Immature natural killer cell (primary cell): ENCODE measurements at regions not wholly inside any gene's neighbourhood (a gene's known extent, or its start where the extent isn't known, plus 50 kb on each side); places are given as distances from the start of the nearest gene placed in this dataset.

ENCODE experiments used
- DNase-seq, 3 donors: peaks; one replicate each; pipeline ENCODE4 v3.0.0; 2022; ENCODE audit warnings: mixed read lengths in 1 of 3
- H3K27ac Mint-ChIP-seq, 6 donors: one replicate each; pipeline ENCODE4 v1.8.0; 2020; ENCODE audit warnings: mixed read lengths in 6 of 6, mild to moderate bottlenecking in 5 of 6, inconsistent platforms in 4 of 6, moderate library complexity in 3 of 6
- H3K27me3 Mint-ChIP-seq, 3 donors: one replicate each; pipeline ENCODE4 v1.8.0; 2020 to 2021; ENCODE audit warnings: low read depth in 3 of 3, mild to moderate bottlenecking in 3 of 3, mixed read lengths in 3 of 3, moderate library complexity in 3 of 3, inconsistent platforms in 1 of 3
- H3K36me3 Mint-ChIP-seq, 3 donors: one replicate each; pipeline ENCODE4 v1.8.0; 2020; ENCODE audit warnings: mixed read lengths in 3 of 3, inconsistent platforms in 2 of 3, mild to moderate bottlenecking in 2 of 3
- H3K4me1 Mint-ChIP-seq, 2 donors: one replicate each; pipeline ENCODE4 v1.8.0; 2020; ENCODE audit warnings: inconsistent platforms in 2 of 2, mild to moderate bottlenecking in 2 of 2, mixed read lengths in 2 of 2, moderate library complexity in 1 of 2
- H3K4me3 Mint-ChIP-seq, 5 donors: one replicate each; pipeline ENCODE4 v1.8.0; 2020; ENCODE audit warnings: mild to moderate bottlenecking in 5 of 5, mixed read lengths in 5 of 5, inconsistent platforms in 3 of 5, moderate library complexity in 3 of 5
- H3K9me3 Mint-ChIP-seq, 6 donors: one replicate each; pipeline ENCODE4 v1.8.0; 2020; ENCODE audit warnings: mild to moderate bottlenecking in 6 of 6, mixed read lengths in 6 of 6, inconsistent platforms in 4 of 6, moderate library complexity in 3 of 6

- no peak overlapping the region for H3K27ac Mint-ChIP-seq
- H3K36me3 Mint-ChIP-seq, result no peaks in the 10 kb centered on the region
- peaks cover 0 to 2% (median 0%) of the 10 kb centered on the region in 6 donors for H3K9me3 Mint-ChIP-seq
- H3K4me3 Mint-ChIP-seq, result no peak overlapping the region
- peaks cover 0 to 2% (median 0%) of the 10 kb centered on the region in 3 donors for H3K27me3 Mint-ChIP-seq
- no peak for DNase-seq
- H3K4me1 Mint-ChIP-seq, result no peaks in the 10 kb centered on the region
These were observed 59.8 kb upstream of the SOX1 start for GRCh38 chr13:112007191-112007590.

GRCh38 chr13:112010714-112011113 is 56.2 kb upstream of the SOX1 start:
- H3K27me3 Mint-ChIP-seq, result peaks cover 0 to 2% (median 0%) of the 10 kb centered on the region in 3 donors
- peaks cover 0 to 2% (median 0%) of the 10 kb centered on the region in 6 donors for H3K9me3 Mint-ChIP-seq
- no peak overlapping the region for H3K4me3 Mint-ChIP-seq
- no peak for DNase-seq
- no peaks in the 10 kb centered on the region for H3K4me1 Mint-ChIP-seq
- no peak overlapping the region for H3K27ac Mint-ChIP-seq
- H3K36me3 Mint-ChIP-seq, result no peaks in the 10 kb centered on the region

- Mint-ChIP-seq H3K27ac (no peak overlapping the region), H3K27me3 (peaks cover 0 to under 1% (median 0%) of the 10 kb centered on the region in 3 donors), H3K36me3 (no peaks in the 10 kb centered on the region), H3K4me3 (no peak overlapping the region), H3K4me1 (no peaks in the 10 kb centered on the region), H3K9me3 (peaks cover 0 to 2% (median 0%) of the 10 kb centered on the region in 6 donors)
- no peak for DNase-seq
These were observed 54.8 kb upstream of the SOX1 start for GRCh38 chr13:112012016-112012704.

GRCh38 chr13:112012705-112013085 is 54.3 kb upstream of the SOX1 start:
- Mint-ChIP-seq H3K27me3 (no peaks in the 10 kb centered on the region), H3K4me3 (no peak overlapping the region), H3K4me1 (no peaks in the 10 kb centered on the region), H3K27ac (no peak overlapping the region), H3K9me3 (peaks cover 0 to 2% (median 0%) of the 10 kb centered on the region in 6 donors), H3K36me3 (no peaks in the 10 kb centered on the region)
- no peak for DNase-seq

GRCh38 chr13:112013665-112014064 is 53.3 kb upstream of the SOX1 start:
- Mint-ChIP-seq H3K4me3 (no peak overlapping the region), H3K36me3 (no peaks in the 10 kb centered on the region), H3K4me1 (no peaks in the 10 kb centered on the region), H3K9me3 (peaks cover 0 to 2% (median 0%) of the 10 kb centered on the region in 6 donors), H3K27me3 (no peaks in the 10 kb centered on the region), H3K27ac (no peak overlapping the region)
- no peak for DNase-seq

- Mint-ChIP-seq H3K4me3 (no peak overlapping the region), H3K27me3 (no peaks in the 10 kb centered on the region), H3K4me1 (no peaks in the 10 kb centered on the region), H3K36me3 (no peaks in the 10 kb centered on the region), H3K9me3 (peaks cover 0 to 2% (median 0%) of the 10 kb centered on the region in 6 donors), H3K27ac (no peak overlapping the region)
- no peak for DNase-seq
These were observed 52.1 kb upstream of the SOX1 start for GRCh38 chr13:112014857-112015256.
